ENCODE measurements at regions not wholly inside any gene's neighbourhood (a gene's known extent, or its start where the extent isn't known, plus 50 kb on each side); places are given as distances from the start of the nearest gene placed in this dataset.

- TF ChIP-seq CTCF (IDR thresholded peaks at IDR 0.05) (no peak), POLR2A (IDR thresholded peaks at IDR 0.05) (no peak)
These were observed 85.2 kb upstream of the ALDH1A1 start for GRCh38 chr9:73038089-73038509.
